GM19351 (cell line): ENCODE measurements at regions not wholly inside any gene's neighbourhood (a gene's known extent, or its start where the extent isn't known, plus 50 kb on each side); places are given as distances from the start of the nearest gene placed in this dataset.
"Not testable (repeated sequence)": the region's sequence is repeated elsewhere in the genome, so short reads cannot be mapped to it uniquely, and the experiment has no call there.

Experiments used
- ATAC-seq: cut with Tn5 transposase; IDR thresholded peaks from one replicate; pipeline ENCODE4 v1.9.1; 2021; ENCODE audit warnings: mild to moderate bottlenecking, moderate library complexity; ENCODE audit not compliant: unreplicated experiment

DNA sequence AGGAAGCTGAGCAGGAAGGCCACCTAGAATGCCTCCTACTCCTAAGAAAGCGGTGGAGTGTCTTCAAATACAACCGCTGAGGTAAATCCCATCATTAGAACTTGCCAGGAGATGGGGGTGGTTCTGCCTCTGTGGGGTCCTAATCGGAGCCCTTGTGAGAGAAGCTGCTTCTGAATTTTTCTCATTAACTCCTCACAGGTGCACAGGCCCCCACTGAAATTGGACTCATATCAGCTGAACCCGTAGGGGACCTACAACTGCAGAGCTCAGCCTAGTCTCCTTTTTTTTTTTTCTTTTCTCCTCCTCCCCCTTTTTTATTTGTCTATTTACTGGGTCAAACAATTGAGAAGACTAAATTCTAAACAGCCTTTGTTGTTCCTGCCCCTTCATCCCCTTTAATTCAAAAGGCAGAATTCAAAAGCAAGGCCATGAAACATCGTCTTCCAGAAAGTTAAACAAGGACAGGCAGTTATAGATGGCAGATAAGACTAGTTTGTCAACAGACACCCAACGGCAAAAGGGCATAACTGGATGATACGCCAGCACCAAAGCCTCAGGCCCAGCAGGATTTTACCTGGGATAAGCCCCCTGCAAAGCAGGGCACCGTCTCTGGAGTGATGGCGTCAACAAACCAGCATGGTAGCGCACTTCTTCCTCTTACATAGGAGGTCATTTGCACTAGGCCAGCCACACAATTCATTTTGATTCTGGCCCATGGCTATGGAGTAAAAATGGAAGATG, 213.7 kb upstream of the HES1 start:
- ATAC-seq = no peak

DNA sequence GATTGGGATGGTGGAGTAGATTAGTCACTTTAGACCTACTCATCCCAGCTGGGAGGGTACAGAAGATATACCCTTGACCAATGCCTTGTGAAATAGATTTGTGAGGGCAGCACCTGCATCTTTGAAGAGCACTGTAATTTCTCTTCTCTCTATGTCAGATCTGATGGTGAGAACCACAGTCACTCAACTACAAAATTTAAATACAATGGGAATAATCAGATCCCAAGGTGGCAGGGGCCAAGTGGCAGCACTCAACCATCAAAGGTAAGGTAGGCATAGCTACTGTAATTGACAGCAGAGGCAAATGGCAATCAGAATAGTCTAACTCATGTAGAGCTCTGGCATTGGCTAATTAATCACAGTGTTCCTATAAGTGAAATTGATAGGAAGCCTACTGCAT, 212.0 kb upstream of the HES1 start:
- not testable (repeated sequence) for ATAC-seq

DNA sequence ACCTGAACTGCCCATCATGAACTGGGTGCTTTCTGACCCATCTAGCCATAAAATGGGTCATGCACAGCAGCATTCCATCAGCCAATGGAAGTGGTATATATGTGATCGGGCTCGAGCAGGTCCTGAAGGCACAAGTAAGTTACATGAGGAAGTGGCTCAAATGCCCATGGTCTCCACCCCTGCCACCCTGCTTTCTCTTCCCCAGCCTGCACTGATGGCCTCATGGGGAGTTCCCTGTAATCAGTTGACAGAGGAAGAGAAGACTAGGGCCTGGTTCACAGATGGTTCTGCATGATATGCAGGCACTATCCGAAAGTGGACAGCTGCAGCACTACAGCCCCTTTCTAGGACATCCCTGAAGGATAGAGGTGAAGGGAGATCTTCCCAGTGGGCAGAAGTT, 209.9 kb upstream of the HES1 start:
- not testable (repeated sequence) for ATAC-seq

DNA sequence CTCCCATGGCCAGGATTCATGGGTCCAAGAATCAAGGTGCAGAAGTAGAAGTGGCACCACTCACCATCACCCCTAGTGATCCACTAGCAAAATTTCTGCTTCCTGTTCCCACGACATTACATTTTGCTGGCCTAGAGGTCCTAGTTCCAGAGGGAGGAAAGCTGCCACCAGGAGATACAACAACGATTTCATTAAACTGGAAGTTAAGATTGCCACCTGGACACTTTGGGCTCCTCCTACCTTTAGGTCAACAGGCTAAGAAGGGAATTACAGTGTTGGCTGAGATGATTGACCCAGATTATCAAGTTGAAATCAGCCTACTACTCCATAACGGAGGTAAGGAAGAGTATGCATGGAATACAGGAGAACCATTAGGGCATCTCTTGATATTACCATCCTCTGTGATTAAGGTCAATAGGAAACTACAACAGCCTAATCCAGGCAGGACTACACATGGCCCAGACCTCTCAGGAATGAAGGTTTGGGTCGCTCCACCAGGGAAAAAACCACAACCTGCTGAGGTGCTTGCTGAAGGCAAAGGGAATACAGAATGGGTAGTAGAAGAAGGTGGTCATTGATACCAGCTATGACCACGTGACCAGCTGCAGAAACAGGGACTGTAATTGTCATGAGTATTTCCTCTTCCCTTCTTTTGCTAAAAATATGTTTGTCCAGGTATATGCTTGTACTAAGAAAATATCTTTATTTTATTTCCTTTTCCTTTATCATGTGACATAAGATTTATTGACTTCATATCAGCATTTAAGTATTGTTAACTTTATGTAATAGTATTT, 208.3 kb upstream of the HES1 start:
- ATAC-seq = not testable (repeated sequence)

DNA sequence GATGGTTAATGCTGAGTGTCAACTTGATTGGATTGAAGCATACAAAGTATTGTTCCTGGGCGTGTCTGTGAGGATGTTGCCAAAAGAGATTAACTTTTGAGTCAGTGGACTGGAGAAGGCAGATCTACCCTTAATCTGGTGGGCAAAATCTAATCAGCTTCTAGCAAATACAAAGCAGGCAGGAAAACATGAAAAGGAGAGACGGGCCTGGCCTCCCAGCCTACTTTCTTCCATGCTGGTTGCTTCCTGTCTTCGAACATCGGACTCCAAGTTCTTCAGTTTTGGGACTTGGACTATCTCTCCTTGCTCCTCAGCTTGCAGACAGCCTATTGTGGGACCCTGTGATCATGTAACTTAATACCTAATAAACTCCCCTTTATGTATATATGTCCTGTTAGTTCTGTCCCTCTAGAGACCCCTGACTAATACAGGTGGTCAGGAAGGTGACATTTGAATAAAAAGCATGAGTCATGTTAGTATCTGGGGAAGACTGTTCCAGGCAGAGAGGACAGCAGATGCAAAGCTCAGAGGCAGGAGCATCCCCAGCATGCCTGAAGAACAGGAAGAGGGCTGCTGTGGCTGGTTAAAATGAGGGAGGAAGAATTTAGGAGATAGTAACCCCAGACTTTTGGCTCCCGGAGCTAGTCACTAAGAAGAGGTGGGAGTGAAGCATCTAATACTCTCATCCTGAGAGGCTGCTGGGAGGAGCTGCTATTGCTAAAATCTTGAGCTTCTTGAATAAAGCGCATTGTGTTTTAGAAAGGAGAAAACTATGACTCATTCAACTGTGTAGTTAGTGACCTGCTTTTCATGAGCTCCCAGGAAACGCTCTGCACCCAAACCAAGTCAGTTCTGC, 207.4 kb upstream of the HES1 start:
- ATAC-seq = no peak

DNA sequence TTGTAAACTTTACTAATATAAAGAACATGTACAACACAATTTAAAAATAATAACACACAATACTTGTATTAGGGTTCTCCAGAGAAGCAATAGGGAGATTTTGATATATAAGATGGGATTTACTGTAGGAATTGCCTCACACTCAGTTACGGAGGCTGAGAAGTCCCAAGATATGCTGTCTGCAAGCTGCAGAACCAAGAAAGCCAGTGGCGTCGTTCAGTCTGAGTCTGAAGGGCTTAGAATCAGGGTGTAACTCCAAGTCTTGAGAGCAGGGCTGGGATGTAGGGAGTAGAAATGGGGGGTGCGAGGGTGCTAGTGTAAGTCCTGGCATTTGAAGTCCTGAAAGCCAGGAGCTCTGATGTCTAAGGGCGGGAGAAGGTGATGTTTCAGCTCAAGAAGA, 206.6 kb upstream of the HES1 start:
- ATAC-seq = no peak

DNA sequence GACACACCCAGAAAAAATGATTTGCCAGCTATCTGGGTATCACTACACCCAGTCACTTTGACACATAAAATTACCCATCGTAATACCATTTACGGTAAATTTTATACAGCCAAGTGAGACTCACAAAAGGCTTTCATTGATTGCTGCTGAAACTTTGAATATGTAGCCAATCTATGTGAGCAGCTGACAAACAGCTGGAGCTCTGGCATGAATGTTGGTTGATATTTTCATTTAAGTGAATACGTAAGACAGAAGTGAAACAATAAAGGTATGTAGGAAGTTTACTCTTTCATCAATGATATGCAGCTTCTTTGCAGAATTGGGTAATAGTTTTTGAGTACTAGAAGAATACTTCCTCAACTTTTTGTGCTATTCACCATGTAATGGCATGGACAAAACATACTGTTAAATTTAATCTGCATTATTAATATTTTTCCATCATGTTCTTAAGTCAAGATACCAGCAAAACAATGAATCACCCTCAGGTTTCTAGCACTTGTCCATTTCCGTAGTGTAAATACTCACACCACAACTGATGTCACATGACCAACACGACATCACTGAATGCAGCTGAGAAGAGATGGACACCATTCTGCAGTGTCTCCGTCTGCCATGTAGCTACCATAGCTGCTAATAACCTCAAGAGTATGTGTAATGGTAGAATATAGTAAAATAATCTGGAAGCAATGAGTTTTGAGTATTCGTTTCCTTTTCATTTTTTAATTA, 205.9 kb upstream of the HES1 start:
- no peak for ATAC-seq

DNA sequence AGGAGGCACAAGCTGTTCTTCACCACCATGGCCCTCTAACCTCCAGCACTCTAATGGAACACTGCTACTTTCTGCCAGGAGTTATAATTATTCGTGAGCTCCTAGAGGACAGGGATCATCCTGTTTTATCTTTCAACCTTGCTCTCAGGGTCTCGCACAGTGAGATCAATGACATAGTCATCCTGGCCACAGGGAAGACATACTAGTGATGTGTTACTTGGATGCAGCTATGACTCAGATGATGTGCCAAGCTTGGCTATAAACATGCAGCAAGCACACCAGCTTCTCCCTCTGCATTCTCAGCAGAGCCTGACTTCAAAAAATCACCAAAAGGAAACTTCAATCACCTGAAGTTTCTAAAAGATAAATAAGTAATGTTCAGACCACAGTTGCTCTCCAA, 203.8 kb upstream of the HES1 start:
- ATAC-seq = no peak

DNA sequence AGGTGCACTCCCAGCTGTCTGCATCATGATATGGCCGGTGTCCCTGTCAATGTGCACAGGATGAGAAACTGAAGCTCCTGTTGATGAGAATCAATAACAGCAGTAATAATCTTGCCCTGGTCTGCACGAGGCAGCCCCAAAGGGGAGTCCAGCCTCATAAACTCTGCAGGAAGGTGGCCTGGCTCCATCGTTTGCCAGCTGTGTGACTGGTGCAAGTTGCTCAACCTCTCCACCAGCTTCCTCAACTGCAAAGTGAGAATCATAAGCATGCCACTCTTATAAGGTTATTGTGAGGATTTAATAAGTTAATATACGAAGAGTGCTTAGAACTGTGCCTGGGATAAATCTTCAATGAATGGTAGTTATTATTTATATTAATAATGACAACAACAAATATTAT, 203.4 kb upstream of the HES1 start:
- no peak for ATAC-seq

DNA sequence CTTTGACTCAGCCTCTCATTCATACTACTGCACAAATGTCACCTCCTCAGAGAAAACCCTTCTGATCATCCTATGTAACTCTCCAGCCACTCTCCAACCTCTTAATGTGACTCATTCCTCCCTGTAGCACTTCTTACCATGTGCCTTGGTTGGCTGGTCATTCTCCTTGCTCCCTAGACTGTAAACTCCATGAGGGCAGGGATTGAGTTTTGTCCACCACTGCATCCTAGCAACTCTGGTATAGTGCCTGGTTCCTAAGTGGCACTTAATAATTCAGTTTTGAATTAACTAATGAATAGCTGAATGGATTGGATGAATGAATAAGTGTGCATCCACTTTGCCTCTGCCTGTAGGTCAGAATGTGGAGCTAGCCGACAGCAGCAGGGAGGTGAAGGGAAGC, 202.5 kb upstream of the HES1 start:
- ATAC-seq = no peak

DNA sequence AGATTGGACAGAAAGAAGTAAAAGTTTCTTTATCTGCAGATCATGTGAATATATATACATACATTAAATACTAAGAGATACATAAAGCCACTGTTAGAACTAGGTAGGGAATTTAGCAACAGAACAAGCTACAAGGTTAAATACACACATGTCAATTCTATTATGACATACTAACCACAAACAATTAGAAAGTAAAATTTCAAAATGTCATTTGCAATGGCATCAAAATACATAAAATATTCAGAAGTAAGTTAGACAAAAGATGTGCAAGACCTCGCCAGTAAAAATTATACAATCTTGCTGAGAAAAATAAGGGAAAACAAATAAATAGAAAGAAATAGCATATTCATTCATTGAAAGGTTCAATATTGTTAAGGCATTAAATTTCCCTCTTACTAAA, 200.0 kb upstream of the HES1 start:
- ATAC-seq = no peak

DNA sequence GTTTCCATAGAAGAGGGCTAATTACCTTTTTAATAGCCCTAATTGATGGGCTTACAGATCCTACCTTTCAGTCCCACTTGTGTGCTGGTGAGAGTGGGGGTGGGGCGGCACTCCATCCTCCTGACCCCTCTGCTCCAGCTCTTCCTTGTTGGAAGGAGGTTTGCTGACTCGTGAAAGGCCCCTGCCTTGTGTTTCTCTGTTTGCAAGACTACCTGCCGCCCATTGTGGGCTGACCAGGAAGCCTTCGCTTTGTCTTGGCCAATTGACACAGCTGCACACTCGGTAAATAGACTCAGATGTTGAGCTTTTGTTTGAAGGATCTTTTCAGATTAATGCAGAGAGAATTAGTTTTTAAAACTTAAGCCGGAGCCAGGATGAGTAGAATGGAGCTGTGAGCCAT, 197.3 kb upstream of the HES1 start:
- ATAC-seq = no peak

DNA sequence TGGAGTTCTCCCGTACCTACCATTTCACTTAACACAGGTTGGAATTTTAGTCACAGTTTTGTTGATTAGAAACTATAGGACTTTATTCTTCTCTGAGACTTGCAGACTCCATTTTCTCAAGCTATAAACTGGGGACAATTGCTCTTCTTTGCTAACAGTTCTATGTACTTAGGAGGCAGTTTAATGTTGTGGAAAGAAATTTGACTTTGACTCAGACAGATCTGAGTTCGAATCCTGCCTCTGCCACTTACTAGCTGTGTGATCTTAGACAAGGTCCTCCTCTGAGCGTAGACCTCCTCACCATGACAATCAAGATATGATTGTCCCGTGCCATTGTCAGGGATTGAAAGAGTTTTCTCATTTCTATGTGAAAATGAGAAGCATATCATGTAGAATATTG, 196.4 kb upstream of the HES1 start:
- no peak for ATAC-seq

DNA sequence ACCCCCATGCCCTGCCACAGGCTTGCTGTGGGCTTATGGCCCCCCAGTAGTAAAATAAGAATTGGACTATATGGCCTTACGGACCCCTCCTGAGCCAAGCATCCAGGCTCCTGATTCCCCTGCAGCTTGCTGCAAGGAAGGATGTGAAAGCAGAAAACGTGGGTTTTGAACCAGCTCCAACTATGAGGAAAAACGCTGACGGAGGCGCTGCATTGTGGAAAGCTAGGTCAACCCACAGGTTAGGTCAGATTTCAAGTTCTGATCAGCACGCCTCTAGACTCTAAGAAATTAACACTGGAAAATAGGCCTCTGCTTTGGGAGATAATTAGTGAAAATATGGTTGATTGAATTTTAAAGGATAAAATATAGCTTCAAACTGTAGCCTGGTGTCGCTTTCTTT, 195.4 kb upstream of the HES1 start:
- no peak for ATAC-seq

DNA sequence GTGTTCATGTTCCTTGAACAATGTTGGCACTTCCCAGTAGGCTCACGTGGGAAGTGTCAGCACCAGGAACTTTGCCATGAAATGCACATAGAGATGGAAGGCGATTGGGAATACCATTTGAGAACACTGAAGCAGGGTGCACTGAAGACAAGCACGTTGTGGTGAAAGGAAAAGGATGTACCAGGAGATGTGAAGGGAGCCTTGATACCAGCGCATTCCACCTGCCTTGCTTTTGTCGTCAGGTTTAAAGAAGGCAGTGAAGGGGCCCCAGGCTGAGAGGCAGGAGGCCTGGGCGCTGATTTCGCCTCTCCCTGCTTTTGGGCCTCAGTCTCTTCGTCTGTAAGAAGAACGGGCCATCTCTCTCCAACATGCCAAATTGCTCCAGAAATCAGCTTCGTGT, 194.5 kb upstream of the HES1 start:
- no peak for ATAC-seq

DNA sequence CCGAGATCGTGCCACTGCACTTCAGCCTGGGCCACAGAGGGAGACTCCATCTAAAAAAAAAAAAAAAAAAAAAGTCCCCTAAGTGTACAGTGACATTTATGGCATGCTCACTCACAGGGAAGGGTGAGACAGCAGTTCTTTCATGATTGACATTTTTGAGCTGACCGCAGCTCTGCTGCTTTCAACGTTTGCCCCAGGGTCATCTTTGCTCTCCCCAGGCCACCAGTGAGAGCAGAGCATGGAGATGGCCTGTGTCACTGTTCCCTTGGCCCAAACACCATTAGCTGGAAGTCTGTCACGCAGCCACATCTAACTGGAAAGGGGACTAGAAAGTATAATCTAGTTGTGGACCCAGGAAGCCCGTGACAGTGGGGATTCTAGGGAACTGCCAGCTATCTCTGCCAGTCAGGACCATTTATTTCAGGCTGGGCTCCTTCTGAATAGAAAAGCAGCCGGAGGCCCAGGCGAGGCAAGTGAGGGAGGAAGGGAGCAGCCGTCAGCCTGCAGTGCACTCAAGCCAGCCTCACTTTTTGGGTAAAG, 193.4 kb upstream of the HES1 start:
- no peak for ATAC-seq

DNA sequence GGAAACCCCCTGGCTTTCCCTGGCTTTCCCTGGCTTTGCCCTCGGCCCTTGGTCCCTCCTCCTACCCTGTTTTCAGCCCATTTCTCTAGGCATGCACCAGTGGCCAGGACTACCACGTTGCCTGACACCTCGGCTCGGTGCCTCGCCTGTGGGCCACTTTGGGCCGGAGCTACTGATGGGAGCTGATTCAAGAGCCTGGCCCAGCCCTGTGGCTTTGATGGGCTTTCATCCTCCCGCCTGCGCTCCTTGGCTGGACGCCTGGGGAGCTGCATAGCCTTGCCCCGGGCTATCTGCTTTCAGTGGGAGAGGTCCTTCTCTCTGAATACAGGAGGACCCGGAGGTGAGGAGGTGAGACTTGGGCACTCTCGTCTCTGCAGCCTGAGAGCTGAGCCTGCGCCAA, 192.7 kb upstream of the HES1 start:
- no peak for ATAC-seq

DNA sequence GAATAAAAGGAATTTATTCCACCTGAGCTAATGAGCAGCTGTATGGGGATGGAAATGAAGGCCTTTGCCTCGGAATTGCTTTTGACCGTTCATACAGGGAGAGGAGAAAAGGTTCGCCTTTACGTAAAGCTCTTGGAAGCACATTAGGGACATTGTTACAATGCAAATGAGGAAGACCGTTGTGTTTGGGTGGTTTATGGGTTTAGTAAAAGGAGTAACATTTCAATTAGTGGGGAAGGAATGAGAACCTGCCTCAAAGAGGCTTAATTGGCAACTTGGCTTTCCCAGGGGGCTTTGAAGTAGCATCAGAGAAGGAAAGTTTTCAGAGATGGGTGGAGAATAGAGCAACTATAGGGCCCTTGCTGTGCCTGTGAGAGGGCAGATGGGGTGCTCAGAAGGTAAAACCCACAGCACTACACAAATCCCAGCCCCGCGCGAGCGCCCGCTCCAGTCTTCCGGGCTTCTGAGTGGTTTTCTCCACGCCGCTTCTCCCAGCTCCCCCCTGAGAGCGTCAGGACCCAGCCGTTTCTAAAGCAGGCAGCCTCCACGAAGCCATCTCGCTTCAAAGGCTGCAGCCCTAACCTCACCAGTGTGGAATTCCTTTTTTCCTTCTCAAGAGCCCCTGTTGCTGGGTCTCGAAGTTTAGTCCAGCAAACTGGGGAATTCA, 192.0 kb upstream of the HES1 start:
- ATAC-seq = no peak

DNA sequence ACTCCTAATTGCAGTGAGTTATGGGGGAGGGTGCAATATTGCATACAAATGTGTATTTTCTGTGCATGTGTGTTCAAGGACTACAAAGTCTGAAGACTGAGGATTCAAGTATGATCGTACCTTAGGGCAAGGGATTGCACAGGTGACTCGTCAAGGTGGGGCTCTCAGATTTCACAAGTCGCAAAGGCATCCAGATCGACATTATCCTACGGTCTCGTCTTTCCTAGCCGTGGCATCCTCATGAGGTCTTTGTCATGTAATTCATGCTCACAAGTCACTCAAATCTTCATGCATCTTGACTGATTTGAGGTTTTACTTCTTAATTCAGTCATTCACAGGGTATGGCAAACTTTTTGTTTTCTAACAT, 191.4 kb upstream of the HES1 start:
- ATAC-seq = no peak

DNA sequence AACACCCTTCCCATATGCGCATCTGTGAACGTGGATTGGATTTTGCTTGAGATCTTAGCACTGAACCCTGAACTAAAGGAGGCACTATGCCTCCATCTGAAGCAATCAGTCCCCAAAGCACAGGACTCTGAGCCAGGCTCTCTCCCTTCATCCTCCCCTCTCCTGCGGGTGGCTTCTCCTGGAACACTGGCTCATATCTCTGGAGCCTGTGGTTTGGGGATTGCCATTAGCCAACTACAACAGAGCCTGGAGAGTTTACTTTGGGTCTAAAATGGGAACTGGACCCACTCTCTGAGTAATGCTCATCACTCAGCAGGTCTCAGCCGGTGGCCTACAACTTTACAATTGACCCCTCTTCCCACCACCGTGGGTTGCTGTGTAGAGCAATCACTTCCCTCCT, 190.8 kb upstream of the HES1 start:
- ATAC-seq = no peak
